Tongue (tissue), 1 donor: ENCODE measurements at regions not wholly inside any gene's neighbourhood (a gene's known extent, or its start where the extent isn't known, plus 50 kb on each side); places are given as distances from the start of the nearest gene placed in this dataset.

ENCODE experiments used
- DNase-seq: peaks from one replicate; pipeline ENCODE4 v3.0.0-alpha.2; 2015

- no peak for DNase-seq
Measured at GRCh38 chr11:37115963-37116362, 517.9 kb upstream of the RAG2 start.

- no peak for DNase-seq
Measured at GRCh38 chr11:37110385-37110784, 512.3 kb upstream of the RAG2 start.

DNA sequence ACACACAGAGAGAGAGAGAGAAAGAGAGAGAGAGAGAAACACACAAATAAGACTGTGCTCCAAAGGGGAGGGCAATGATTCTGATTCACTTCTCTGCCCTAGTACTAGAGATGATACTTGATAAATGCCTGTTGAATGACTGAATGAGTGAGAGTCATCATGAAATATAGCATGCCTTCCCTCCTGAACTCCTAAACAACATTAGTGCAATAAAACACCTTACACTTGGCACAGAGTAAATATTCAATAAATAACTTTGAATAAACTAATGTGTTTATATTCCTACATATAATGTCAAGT, 511.2 kb upstream of the RAG2 start:
- no peak for DNase-seq

- DNase-seq, result peak; percentile 28
Measured at GRCh38 chr11:37108436-37109285, 510.6 kb upstream of the RAG2 start.

DNA sequence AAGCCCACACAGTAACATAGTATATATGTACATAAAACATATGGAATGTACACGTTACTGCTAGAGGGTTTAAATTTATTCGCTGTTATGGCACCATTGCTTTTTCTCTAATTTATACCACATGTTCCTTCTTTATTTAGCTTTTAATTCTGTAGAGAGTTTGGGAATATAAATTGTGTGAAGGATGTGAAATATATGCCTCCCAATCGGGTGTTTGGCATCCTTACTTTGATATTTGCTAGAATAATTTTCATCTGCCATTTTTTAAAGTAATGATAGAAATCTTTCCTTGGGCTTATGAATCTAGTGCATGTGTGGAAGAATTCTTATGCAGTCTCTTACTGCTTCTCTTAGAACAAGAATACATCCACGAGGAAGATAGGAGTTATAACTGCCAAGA, 509.8 kb upstream of the RAG2 start:
- peak; percentile 9 for DNase-seq

DNA sequence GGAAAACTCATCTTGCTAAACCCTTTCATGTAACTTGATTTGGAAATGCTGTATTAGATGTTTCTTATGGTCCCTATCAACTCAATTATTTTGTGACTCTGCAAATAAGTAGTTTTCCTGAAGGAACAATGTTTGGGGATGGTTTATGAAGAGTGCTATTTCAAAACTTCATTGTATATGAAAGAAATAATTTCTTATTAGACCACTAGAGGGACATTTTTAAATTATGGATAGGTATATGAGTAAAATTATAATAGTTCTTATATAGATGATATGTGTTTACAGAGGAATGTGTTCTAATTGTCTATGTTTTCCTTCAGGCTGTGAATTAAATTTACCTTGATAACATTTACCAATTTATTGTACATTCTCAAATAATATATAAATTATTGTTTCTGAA, 509.4 kb upstream of the RAG2 start:
- DNase-seq, result no peak

DNA sequence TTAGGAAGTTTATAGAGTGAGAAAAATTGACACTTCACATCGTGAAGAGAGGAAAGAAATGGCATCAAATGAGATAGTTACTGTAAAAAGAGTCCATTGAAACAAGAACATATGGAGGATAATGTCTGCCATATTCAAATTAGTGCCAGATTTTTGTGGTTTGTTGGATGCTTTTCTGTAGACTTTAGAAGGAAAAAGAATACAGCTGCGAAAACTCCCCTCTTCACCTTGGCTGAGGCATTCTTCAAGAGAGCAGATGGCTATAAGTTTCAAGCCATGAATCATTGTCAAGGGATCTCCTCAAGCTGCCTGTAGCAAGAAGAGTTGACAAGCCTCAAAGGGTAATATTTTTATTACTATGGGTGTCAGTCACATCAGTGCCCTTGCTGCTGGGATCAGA, 507.4 kb upstream of the RAG2 start:
- DNase-seq, result peak; percentile 62

- no peak for DNase-seq
Measured at GRCh38 chr11:37104380-37104779, 506.3 kb upstream of the RAG2 start.

- no peak for DNase-seq
Measured at GRCh38 chr11:37100008-37100407, 502.0 kb upstream of the RAG2 start.

DNA sequence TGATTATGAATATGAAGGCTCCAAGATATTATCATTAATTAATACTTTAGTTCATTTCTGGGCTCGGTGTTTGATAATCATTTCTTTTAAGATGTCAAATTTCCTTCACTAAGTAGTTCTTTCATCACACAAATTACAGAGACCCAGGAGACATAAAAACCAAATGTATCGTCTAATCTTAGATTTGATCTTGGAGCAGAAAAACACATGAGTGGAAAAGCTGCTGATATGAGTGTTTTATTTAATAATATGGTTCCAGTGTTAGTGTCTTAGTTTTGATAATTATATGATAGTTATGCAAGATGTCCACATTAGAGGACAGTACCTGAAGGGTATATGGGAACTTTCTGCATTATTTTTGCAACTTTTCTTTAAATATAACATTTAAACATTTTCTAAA, 494.5 kb upstream of the RAG2 start:
- no peak for DNase-seq

GRCh38 chr11:37089439-37089838, 491.4 kb upstream of the RAG2 start:
- DNase-seq, result no peak

DNA sequence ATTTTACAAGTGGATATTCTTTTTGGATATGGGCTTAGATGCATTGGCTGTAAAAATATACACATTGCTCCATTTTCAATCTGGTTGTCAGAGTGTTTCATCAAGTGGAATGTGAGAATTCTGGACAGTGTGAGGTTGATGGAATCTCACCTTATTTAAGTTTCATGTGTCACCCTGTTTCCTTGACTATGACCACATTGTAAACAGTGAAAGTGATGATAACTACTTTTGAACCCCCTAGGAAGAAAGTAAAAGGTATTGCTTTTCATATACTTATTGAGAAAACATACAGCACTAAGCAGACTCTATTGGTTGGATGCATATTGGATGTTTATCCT, 490.5 kb upstream of the RAG2 start:
- DNase-seq, result no peak

- no peak for DNase-seq
Measured at GRCh38 chr11:37087650-37088572, 489.9 kb upstream of the RAG2 start.

DNA sequence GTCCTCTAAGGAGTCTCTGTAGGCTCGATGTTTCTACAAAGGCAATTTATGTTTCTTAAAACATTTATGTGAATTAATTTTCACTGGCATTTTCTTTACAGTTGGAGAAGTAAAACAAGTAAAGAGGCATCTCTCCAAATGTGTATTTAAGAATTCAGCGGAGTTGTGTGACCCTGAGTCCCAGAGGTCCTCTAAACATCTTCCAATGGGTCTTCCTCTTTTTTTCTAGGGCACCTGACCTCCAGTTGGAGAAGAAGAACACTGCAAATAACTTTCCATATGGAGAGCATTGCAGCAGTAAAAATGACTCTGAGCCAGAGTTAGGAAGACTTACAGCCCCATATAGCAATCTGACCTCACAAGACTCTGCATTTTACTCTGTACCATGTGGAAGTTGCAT, 480.5 kb upstream of the RAG2 start:
- DNase-seq, result no peak

GRCh38 chr11:37076866-37077265, 478.8 kb upstream of the RAG2 start:
- DNase-seq, result peak; percentile 4

- DNase-seq, result no peak
Measured at GRCh38 chr11:37072538-37073055, 474.6 kb upstream of the RAG2 start.

GRCh38 chr11:37050311-37050710, 452.3 kb upstream of the RAG2 start:
- no peak for DNase-seq

GRCh38 chr11:37040921-37041320, 442.9 kb upstream of the RAG2 start:
- DNase-seq, result no peak

DNA sequence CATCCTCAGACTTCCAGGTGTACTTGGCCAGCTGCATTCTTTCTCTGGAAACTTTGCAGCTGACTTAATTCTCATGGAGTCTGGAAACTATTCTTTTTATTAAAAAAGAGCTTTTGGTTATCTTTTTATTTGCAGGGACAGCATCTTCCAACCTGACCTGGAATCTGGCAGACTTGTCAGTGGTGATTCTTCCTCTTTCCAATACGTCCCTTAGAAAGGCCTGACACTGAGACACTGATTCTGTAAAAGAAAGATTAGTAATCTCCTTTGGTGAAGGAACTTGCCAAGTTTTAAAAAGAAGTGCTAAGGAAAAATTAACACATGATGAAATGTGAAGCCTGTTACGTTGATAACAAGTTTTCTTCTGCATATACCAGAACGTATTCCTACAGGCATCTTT, 440.9 kb upstream of the RAG2 start:
- DNase-seq, result no peak

- DNase-seq, result no peak
Measured at GRCh38 chr11:37026741-37027140, 428.7 kb upstream of the RAG2 start.

- no peak for DNase-seq
Measured at GRCh38 chr11:37026326-37026725, 428.3 kb upstream of the RAG2 start.

- no peak for DNase-seq
Measured at GRCh38 chr11:37006563-37006962, 408.5 kb upstream of the RAG2 start.

- DNase-seq, result no peak
Measured at GRCh38 chr11:37002831-37003230, 404.8 kb upstream of the RAG2 start.

GRCh38 chr11:36997656-36998055, 399.6 kb upstream of the RAG2 start:
- DNase-seq, result no peak
